ENCODE measurements at regions not wholly inside any gene's neighbourhood (a gene's known extent, or its start where the extent isn't known, plus 50 kb on each side); places are given as distances from the start of the nearest gene placed in this dataset.

DNA sequence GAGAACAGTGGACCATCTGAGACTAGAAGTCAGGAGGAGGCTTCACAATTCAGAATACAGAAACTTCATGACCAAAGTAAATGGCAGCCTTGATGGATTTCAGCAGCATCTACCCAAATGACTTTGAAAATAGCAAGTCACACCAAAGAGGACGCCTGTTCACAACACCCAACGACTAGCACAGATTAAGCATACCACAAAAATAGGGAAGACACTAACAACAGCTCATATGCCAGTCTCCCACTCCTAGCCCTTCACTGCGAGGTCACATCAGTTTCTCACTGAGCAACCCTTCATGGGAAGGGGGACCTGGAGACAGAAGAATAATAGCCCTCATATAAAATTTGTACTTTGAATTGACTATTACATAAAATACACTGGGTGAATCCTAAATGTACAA, 228.4 kb upstream of the SLC39A10 start:
- TF ChIP-seq, protein P1, sequence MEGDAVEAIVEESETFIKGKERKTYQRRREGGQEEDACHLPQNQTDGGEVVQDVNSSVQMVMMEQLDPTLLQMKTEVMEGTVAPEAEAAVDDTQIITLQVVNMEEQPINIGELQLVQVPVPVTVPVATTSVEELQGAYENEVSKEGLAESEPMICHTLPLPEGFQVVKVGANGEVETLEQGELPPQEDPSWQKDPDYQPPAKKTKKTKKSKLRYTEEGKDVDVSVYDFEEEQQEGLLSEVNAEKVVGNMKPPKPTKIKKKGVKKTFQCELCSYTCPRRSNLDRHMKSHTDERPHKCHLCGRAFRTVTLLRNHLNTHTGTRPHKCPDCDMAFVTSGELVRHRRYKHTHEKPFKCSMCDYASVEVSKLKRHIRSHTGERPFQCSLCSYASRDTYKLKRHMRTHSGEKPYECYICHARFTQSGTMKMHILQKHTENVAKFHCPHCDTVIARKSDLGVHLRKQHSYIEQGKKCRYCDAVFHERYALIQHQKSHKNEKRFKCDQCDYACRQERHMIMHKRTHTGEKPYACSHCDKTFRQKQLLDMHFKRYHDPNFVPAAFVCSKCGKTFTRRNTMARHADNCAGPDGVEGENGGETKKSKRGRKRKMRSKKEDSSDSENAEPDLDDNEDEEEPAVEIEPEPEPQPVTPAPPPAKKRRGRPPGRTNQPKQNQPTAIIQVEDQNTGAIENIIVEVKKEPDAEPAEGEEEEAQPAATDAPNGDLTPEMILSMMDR (IDR thresholded peaks at IDR 0.05; ENCODE audit: extremely low read depth, missing control alignments): no peak
- DNase-seq (ENCODE audit: low spot score): no peak

- TF ChIP-seq, protein P1 (IDR thresholded peaks at IDR 0.05; ENCODE audit: extremely low read depth, missing control alignments): no peak
- DNase-seq (ENCODE audit: low spot score): no peak
Measured at GRCh38 chr2:195425328-195425727, 231.7 kb upstream of the SLC39A10 start.

DNA sequence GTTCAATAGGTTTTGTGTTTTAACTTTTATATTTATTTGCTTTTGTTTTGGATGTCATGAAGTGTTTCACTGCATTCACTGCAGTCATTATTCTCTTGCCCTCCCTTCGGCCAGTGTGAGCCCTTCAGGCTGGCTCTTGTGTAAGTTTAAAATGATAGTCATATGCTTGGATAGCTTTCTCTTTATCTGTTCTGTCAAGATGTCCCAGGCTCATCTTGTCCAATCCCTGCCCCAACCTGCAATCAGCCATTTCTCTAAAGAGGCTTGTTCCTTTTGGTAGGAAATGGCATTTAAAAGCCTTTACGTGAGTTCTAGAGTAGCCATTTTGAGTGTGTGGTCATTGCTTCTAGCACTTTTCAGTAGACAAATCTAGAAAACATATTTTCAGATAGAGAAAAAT, 238.0 kb upstream of the SLC39A10 start:
- TF ChIP-seq, protein P1 (IDR thresholded peaks at IDR 0.05; ENCODE audit: extremely low read depth, missing control alignments): no peak
- no peak for DNase-seq (ENCODE audit: low spot score)

DNA sequence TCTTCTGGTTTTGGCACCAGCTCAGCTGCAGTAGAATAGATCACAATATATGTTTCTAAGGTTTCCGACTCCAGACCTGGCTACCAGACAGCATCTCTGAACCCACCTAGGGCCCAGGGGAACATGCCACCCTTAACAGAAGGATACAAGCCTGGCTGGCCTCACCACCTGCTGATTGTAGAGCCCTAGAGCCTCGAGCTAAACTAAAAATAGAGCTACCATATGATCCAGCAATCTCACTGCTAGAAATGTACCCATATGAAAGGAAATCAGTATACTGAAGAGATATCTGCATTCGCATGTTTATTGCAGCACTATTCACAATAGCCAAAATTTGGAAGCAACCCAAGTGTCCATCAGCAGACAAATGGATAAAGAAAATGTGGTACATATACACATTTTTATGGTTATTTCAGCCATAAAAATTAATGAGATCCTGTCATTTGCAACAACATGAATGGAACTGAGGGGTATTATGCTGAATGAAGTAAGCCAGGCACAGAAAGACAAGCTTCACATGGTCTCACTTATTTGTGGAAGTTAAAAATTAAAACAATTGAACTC, 242.4 kb upstream of the SLC39A10 start:
- no peak for DNase-seq (ENCODE audit: low spot score)

GRCh38 chr2:195413944-195414343, 243.1 kb upstream of the SLC39A10 start:
- DNase-seq (ENCODE audit: low spot score): no peak
- TF ChIP-seq, protein P1 (IDR thresholded peaks at IDR 0.05; ENCODE audit: extremely low read depth, missing control alignments): no peak

More for the DNA sequence above, 242.4 kb upstream of the SLC39A10 start:
- TF ChIP-seq, protein P1 (IDR thresholded peaks at IDR 0.05; ENCODE audit: extremely low read depth, missing control alignments): no peak

- no peak for DNase-seq (ENCODE audit: low spot score)
- TF ChIP-seq, protein P1 (IDR thresholded peaks at IDR 0.05; ENCODE audit: extremely low read depth, missing control alignments): no peak
Measured at GRCh38 chr2:195413422-195413821, 243.6 kb upstream of the SLC39A10 start.

DNA sequence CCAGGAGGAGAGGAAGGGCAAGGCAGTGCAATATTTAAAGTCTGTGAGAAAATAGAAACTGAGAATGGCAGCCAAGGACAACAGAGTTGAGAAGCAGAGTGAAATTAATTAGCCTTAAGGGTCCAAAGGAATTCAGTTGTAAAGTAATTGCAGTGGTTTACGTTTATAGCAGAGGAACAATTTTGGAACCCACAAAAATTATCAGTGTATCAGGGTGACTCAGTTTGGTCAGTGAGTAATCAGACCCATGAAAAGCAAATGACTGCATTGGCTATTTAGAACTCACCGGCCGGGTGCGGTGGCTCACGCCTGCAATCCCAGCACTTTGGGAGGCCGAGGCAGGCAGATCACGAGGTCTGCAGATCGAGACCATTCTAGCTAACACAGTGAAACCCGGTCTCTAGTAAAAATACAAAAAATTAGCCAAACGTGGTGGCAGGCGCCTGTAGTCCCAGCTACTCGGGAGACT, 245.8 kb upstream of the SLC39A10 start:
- DNase-seq (ENCODE audit: low spot score): no peak
- TF ChIP-seq, protein P1 (IDR thresholded peaks at IDR 0.05; ENCODE audit: extremely low read depth, missing control alignments): no peak

All from GM20000 (cell line).